Skin epidermis (tissue), 12 donors: ENCODE measurements at regions not wholly inside any gene's neighbourhood (a gene's known extent, or its start where the extent isn't known, plus 50 kb on each side); places are given as distances from the start of the nearest gene placed in this dataset.
"Not testable (repeated sequence)": the region's sequence is repeated elsewhere in the genome, so short reads cannot be mapped to it uniquely, and the experiment has no call there.

Source experiments
- H3K27ac ChIP-seq, 21 experiments: fragments of 200-600 bp; sonication (generic) in 11 of 21; one replicate each; pipeline ENCODE4 v1.5.0; 2020; ENCODE audit warnings: mild to moderate bottlenecking in 3 of 21, inconsistent platforms in 2 of 21, moderate library complexity in 2 of 21
- H3K4me3 ChIP-seq, 7 experiments: fragments of 200-600 bp; sonication (generic) in 2 of 7; one replicate each; pipeline ENCODE4 v1.5.0; 2020; ENCODE audit warnings: inconsistent platforms in 2 of 7, mild to moderate bottlenecking in 2 of 7, moderate library complexity in 1 of 7

GRCh38 chr7:94297397-94297838 is 97.3 kb upstream of the COL1A2 start:
- Histone ChIP-seq H3K4me3 (no peak overlapping the region), H3K27ac (peak overlapping the region in 18 of 21 experiments; percentile 5 to 90 (median 62))

- no peak overlapping the region for H3K4me3 ChIP-seq
- H3K27ac ChIP-seq = peak overlapping the region in 11 of 21 experiments; percentile 0 to 86 (median 41)
Observed at GRCh38 chr7:94298943-94299342, 95.8 kb upstream of the COL1A2 start.

- Histone ChIP-seq H3K27ac (peak overlapping the region in 12 of 21 experiments; percentile 1 to 86 (median 52)), H3K4me3 (no peak overlapping the region)
Observed at GRCh38 chr7:94300176-94300835, 94.4 kb upstream of the COL1A2 start.

GRCh38 chr7:94301024-94301586 is 93.6 kb upstream of the COL1A2 start:
- H3K27ac ChIP-seq = peak overlapping the region in 17 of 21 experiments; percentile 22 to 86 (median 60)
- H3K4me3 ChIP-seq = no peak overlapping the region

- Histone ChIP-seq H3K4me3 (no peak overlapping the region), H3K27ac (peak overlapping the region in 14 of 21 experiments; percentile 15 to 86 (median 40))
Observed at GRCh38 chr7:94303118-94303517, 91.6 kb upstream of the COL1A2 start.

- peak overlapping the region in 13 of 21 experiments; percentile 15 to 86 (median 62) for H3K27ac ChIP-seq
Observed at GRCh38 chr7:94303695-94304094, 91.0 kb upstream of the COL1A2 start.

GRCh38 chr7:94304878-94305277 is 89.8 kb upstream of the COL1A2 start:
- Histone ChIP-seq H3K4me3 (no peak overlapping the region), H3K27ac (peak overlapping the region in 6 of 21 experiments; percentile 15 to 86 (median 70))

More at GRCh38 chr7:94303695-94304094, 91.0 kb upstream of the COL1A2 start:
- no peak overlapping the region for H3K4me3 ChIP-seq

- Histone ChIP-seq H3K4me3 (no peak overlapping the region), H3K27ac (no peak overlapping the region)
Observed at GRCh38 chr7:94305836-94306235, 88.9 kb upstream of the COL1A2 start.

- Histone ChIP-seq H3K4me3 (no peak overlapping the region), H3K27ac (no peak overlapping the region)
Observed at GRCh38 chr7:94307399-94308048, 87.2 kb upstream of the COL1A2 start.

- Histone ChIP-seq H3K27ac (no peak overlapping the region), H3K4me3 (no peak overlapping the region)
Observed at GRCh38 chr7:94311515-94311914, 83.2 kb upstream of the COL1A2 start.

GRCh38 chr7:94313926-94314325 is 80.8 kb upstream of the COL1A2 start:
- Histone ChIP-seq H3K27ac (peak overlapping the region in 3 of 21 experiments; percentile 27 to 47 (median 34)), H3K4me3 (no peak overlapping the region)

- Histone ChIP-seq H3K4me3 (no peak overlapping the region), H3K27ac (peak overlapping the region in 4 of 21 experiments; percentile 2 to 47 (median 16))
Observed at GRCh38 chr7:94314413-94315410, 80.0 kb upstream of the COL1A2 start.

- H3K27ac ChIP-seq, H3K4me3 ChIP-seq: not testable (repeated sequence)
Observed at GRCh38 chr7:94321138-94321537, 73.6 kb upstream of the COL1A2 start.

- H3K4me3 ChIP-seq = no peak overlapping the region
- peak overlapping the region in 12 of 21 experiments; percentile 31 to 86 (median 66) for H3K27ac ChIP-seq
Observed at GRCh38 chr7:94323844-94324243, 70.9 kb upstream of the COL1A2 start.

- Histone ChIP-seq H3K4me3 (no peak overlapping the region), H3K27ac (peak overlapping the region in 14 of 21 experiments; percentile 26 to 86 (median 62))
Observed at GRCh38 chr7:94324380-94325121, 70.1 kb upstream of the COL1A2 start.

GRCh38 chr7:94325122-94325475 is 69.6 kb upstream of the COL1A2 start:
- peak overlapping the region in 6 of 21 experiments; percentile 18 to 86 (median 46) for H3K27ac ChIP-seq
- no peak overlapping the region for H3K4me3 ChIP-seq

- H3K27ac ChIP-seq = no peak overlapping the region
- no peak overlapping the region for H3K4me3 ChIP-seq
Observed at GRCh38 chr7:94330269-94331020, 64.2 kb upstream of the COL1A2 start.

- H3K27ac ChIP-seq = no peak overlapping the region
- H3K4me3 ChIP-seq = no peak overlapping the region
Observed at GRCh38 chr7:94332571-94332970, 62.1 kb upstream of the COL1A2 start.
